IMR-90 (cell line): ENCODE measurements at regions not wholly inside any gene's neighbourhood (a gene's known extent, or its start where the extent isn't known, plus 50 kb on each side); places are given as distances from the start of the nearest gene placed in this dataset.
A peak's percentile ranks its signal among the peaks of the same experiment; 100 is the strongest.

Experiments
- ATAC-seq: fragments of 200-7000 bp; cut with Tn5 transposase; 2 replicates; pipeline ENCODE4 v1.9.1; 2020; ENCODE audit warnings: low read depth, mild to moderate bottlenecking, moderate library complexity
- BruUV-seq: library from RNA; stranded (reverse); fragments of 400-500 nt; replicated peaks from 2 replicates; lab custom pipeline; 2021; lab: Mats Ljungman, UMichigan
- CTCF ChIA-PET: fragments of 300-600 bp; formaldehyde crosslinking; extraction: SDS; loops from one replicate; lab custom pipeline; 2021; ENCODE audit warnings: antibody characterized with exemption; lab: Yijun Ruan, JAX
- POLR2A ChIA-PET: fragments of 300-600 bp; sonication (Branson Sonifier 250); formaldehyde crosslinking; loops from one replicate; lab custom pipeline; 2022; ENCODE audit warnings: antibody characterized with exemption; ENCODE audit not compliant: unreplicated experiment; lab: Charles Lee
- DNase-seq: peaks from one replicate; pipeline ENCODE4 v3.0.0; 2013
- H2AFZ ChIP-seq: replicated peaks from 2 replicates; pipeline ENCODE3; 2013; ENCODE audit warnings: low read length, mild to moderate bottlenecking; ENCODE audit not compliant: poor library complexity
- H2AK5ac ChIP-seq: 2 replicates; pipeline ENCODE4 v1.6.1; 2013; ENCODE audit warnings: low read depth, low read length, inconsistent platforms
- H2AK9ac ChIP-seq: replicated peaks from 2 replicates; pipeline ENCODE3; 2013; ENCODE audit warnings: mild to moderate bottlenecking, low read depth, low read length, moderate library complexity; ENCODE audit not compliant: poor library complexity
- H2BK120ac ChIP-seq: 2 replicates; pipeline ENCODE4 v1.6.1; 2013; ENCODE audit warnings: low read depth, low read length, inconsistent platforms
- H2BK15ac ChIP-seq: 3 replicates; pipeline ENCODE4 v1.6.1; 2013; ENCODE audit warnings: low read depth, low read length, inconsistent platforms
- H2BK20ac ChIP-seq: 2 replicates; pipeline ENCODE4 v1.6.1; 2013; ENCODE audit warnings: low read depth, mild to moderate bottlenecking, inconsistent platforms, low read length, moderate library complexity
- H2BK5ac ChIP-seq: 2 replicates; pipeline ENCODE4 v1.6.1; 2013; ENCODE audit warnings: mild to moderate bottlenecking, low read depth, low read length, inconsistent platforms; ENCODE audit not compliant: poor library complexity, severe bottlenecking
- H3K14ac ChIP-seq: replicated peaks from 2 replicates; pipeline ENCODE4 v1.6.1; 2013; ENCODE audit warnings: low read depth, low read length, inconsistent platforms
- H3K18ac ChIP-seq: 2 replicates; pipeline ENCODE4 v1.6.1; 2013; ENCODE audit warnings: low read depth, low read length, control low read depth
- H3K23ac ChIP-seq: 2 replicates; pipeline ENCODE4 v1.6.1; 2013; ENCODE audit warnings: low read depth, low read length, inconsistent platforms
- H3K27ac ChIP-seq: 2 replicates; pipeline ENCODE4 v1.5.1; 2013; ENCODE audit warnings: mild to moderate bottlenecking, control low read depth, low read length; ENCODE audit not compliant: insufficient read depth
- H3K27me3 ChIP-seq: 2 replicates; pipeline ENCODE4 v1.6.1; 2013; ENCODE audit warnings: low read length; ENCODE audit not compliant: control insufficient read depth, insufficient read depth
- H3K36me3 ChIP-seq: 2 replicates; pipeline ENCODE4 v1.6.1; 2013; ENCODE audit warnings: low read length, mixed read lengths; ENCODE audit not compliant: control insufficient read depth, insufficient read depth
- H3K4ac ChIP-seq: 2 replicates; pipeline ENCODE4 v1.6.1; 2013; ENCODE audit warnings: low read depth, low read length, inconsistent platforms
- H3K4me1 ChIP-seq: 2 replicates; pipeline ENCODE4 v1.6.1; 2013; ENCODE audit warnings: low read length, mixed read lengths; ENCODE audit not compliant: control insufficient read depth, insufficient read depth
- H3K4me2 ChIP-seq: 2 replicates; pipeline ENCODE4 v1.6.1; 2013; ENCODE audit warnings: low read depth, mild to moderate bottlenecking, control low read depth, low read length, moderate library complexity
- H3K4me3 ChIP-seq: 2 replicates; pipeline ENCODE4 v1.5.1; 2013; ENCODE audit warnings: low read depth, mild to moderate bottlenecking, control low read depth, low read length, moderate library complexity; ENCODE audit not compliant: insufficient read depth
- H3K56ac ChIP-seq: 2 replicates; pipeline ENCODE4 v1.6.1; 2013; ENCODE audit warnings: low read length, inconsistent platforms; ENCODE audit not compliant: insufficient read depth; ENCODE audit errors: extremely low read depth
- H3K79me1 ChIP-seq, 2 experiments: 2 replicates each; pipeline ENCODE4 v1.6.1; 2013; ENCODE audit warnings: low read length in 2 of 2, inconsistent platforms in 1 of 2, low read depth in 1 of 2
- H3K9ac ChIP-seq: 2 replicates; pipeline ENCODE4 v1.6.1; 2013; ENCODE audit warnings: low read depth, low read length, control low read depth
- H3K9me1 ChIP-seq: 2 replicates; pipeline ENCODE4 v1.6.1; 2013; ENCODE audit warnings: low read length, inconsistent platforms; ENCODE audit not compliant: insufficient read depth
- H3K9me3 ChIP-seq: 2 replicates; pipeline ENCODE4 v1.6.1; 2013; ENCODE audit warnings: low read length; ENCODE audit not compliant: control insufficient read depth, insufficient read depth
- H4K20me1 ChIP-seq: 2 replicates; pipeline ENCODE4 v1.6.1; 2013; ENCODE audit warnings: low read length, inconsistent platforms; ENCODE audit not compliant: insufficient read depth
- H4K5ac ChIP-seq: 2 replicates; pipeline ENCODE4 v1.6.1; 2013; ENCODE audit warnings: mild to moderate bottlenecking, low read depth, low read length, control low read depth
- H4K8ac ChIP-seq, 2 experiments: 2 replicates each; pipeline ENCODE4 v1.6.1; 2013; ENCODE audit warnings: low read depth in 2 of 2, low read length in 2 of 2, control low read depth in 1 of 2, inconsistent platforms in 1 of 2
- H4K91ac ChIP-seq: 2 replicates; pipeline ENCODE4 v1.6.1; 2013; ENCODE audit warnings: low read depth, low read length, inconsistent platforms; ENCODE audit not compliant: insufficient read depth
- BHLHE40 ChIP-seq: fragments of 150-350 bp; IDR thresholded peaks from 2 replicates; pipeline ENCODE4 v1.6.1; 2016; ENCODE audit warnings: mild to moderate bottlenecking, low read depth, low read length
- CEBPB ChIP-seq: IDR thresholded peaks from 2 replicates; pipeline ENCODE4 v1.6.1; 2012; ENCODE audit warnings: low read depth, low read length, improper control_type of control experiment
- MAFK ChIP-seq: IDR thresholded peaks from 2 replicates; pipeline ENCODE4 v1.6.1; 2012; ENCODE audit warnings: low read depth, low read length, improper control_type of control experiment
- MAZ ChIP-seq: IDR thresholded peaks from 2 replicates; pipeline ENCODE4 v1.6.1; 2012; ENCODE audit warnings: low read depth, mild to moderate bottlenecking, low read length, improper control_type of control experiment, moderate library complexity, borderline replicate concordance
- MXI1 ChIP-seq: IDR thresholded peaks from 2 replicates; pipeline ENCODE4 v1.6.1; 2012; ENCODE audit warnings: low read depth, mild to moderate bottlenecking, low read length, moderate library complexity, borderline replicate concordance
- NFE2L2 ChIP-seq: fragments of 150-350 bp; IDR thresholded peaks from 2 replicates; pipeline ENCODE4 v1.6.1; 2016; ENCODE audit warnings: low read depth, mild to moderate bottlenecking, low read length
- RCOR1 ChIP-seq: IDR thresholded peaks from 2 replicates; pipeline ENCODE4 v1.6.1; 2012; ENCODE audit warnings: mild to moderate bottlenecking, low read length, improper control_type of control experiment; ENCODE audit not compliant: insufficient replicate concordance
- RFX5 ChIP-seq: IDR thresholded peaks from 2 replicates; pipeline ENCODE4 v1.8.0; 2012; ENCODE audit warnings: low read depth, mild to moderate bottlenecking, low read length, moderate library complexity
- SMC3 ChIP-seq: fragments of 150-350 bp; IDR thresholded peaks from 2 replicates; pipeline ENCODE4 v1.6.1; 2016; ENCODE audit warnings: low read depth, mild to moderate bottlenecking, antibody characterized with exemption, low read length, moderate library complexity
- WGBS, 2 experiments: methylation state at CpG; one replicate each; pipeline versions ENCODE4 v1.1.5 to v1.1.7; 2013; ENCODE audit warnings: missing lambda C conversion rate in 2 of 2; ENCODE audit not compliant: insufficient read length in 1 of 2; ENCODE audit errors: extremely low coverage in 2 of 2; 5-methylcytosine and 5-hydroxymethylcytosine counted together
- dilution Hi-C: fragments of 300-500 bp; cut with HindIII; formaldehyde crosslinking; loops from one replicate; pipeline ENCODE4 v1.14.3; 2018; ENCODE audit warnings: low sequenced_read_pairs; ENCODE audit not compliant: unreplicated experiment
- in situ Hi-C: fragments of 300-500 bp; cut with MboI; formaldehyde crosslinking; loops from 3 replicates; pipeline ENCODE4 v1.14.3; 2019; ENCODE audit warnings: low sequenced_read_pairs, inconsistent platforms, mixed read lengths
- intact Hi-C: fragments of 100-400 bp; cut with micrococcal nuclease; formaldehyde crosslinking; loops from 2 replicates; pipeline ENCODE4 v1.10.0; 2022
- TF ChIP-seq, protein P1 (sequence below): fragments of 150-350 bp; IDR thresholded peaks from 2 replicates; pipeline ENCODE4 v1.6.1; 2017; ENCODE audit warnings: mild to moderate bottlenecking, antibody characterized with exemption, low read length, low read depth

GRCh38 chr6:12493446-12493845 is 203.3 kb downstream of the EDN1 start:
- Histone ChIP-seq H3K27ac (no peak overlapping the region), H2AFZ (no peak overlapping the region), H4K8ac (no peak overlapping the region), H3K4me3 (no peak overlapping the region), H3K79me1 (no peaks in the 10 kb centered on the region), H2AK5ac (no peak overlapping the region), H3K9me3 (no peaks in the 10 kb centered on the region), H3K36me3 (no peaks in the 10 kb centered on the region), H3K14ac (no peak overlapping the region), H2BK120ac (0 out of 2 replicates have a peak overlapping the region, but pooled peaks have one; percentile 13), H3K18ac (no peak overlapping the region), H2BK20ac (peak overlapping the region; percentile 26; the same call in 1 of the 2 replicates), H2AK9ac (no peak overlapping the region), H3K4me1 (peaks cover 8% of the 10 kb centered on the region), H3K4me2 (no peak overlapping the region), H3K56ac (no peak overlapping the region), H3K23ac (no peak overlapping the region), H4K91ac (no peak overlapping the region; the same call in 1 of the 2 replicates), H2BK15ac (peak overlapping the region; percentile 58; the same call in 1 of the 3 replicates), H3K9ac (no peak overlapping the region), H3K4ac (no peak overlapping the region; the same call in 1 of the 2 replicates), H2BK5ac (no peak overlapping the region), H3K9me1 (peaks cover 5% of the 10 kb centered on the region; the same call in 1 of the 2 replicates), H4K5ac (no peak overlapping the region), H3K27me3 (no peaks in the 10 kb centered on the region), H4K20me1 (no peaks in the 10 kb centered on the region)
- no peak for TF ChIP-seq MAFK
- TF ChIP-seq BHLHE40: no peak
- no peak for TF ChIP-seq NFE2L2
- no peak for TF ChIP-seq MXI1
- no peak for TF ChIP-seq RCOR1
- TF ChIP-seq, protein P1, sequence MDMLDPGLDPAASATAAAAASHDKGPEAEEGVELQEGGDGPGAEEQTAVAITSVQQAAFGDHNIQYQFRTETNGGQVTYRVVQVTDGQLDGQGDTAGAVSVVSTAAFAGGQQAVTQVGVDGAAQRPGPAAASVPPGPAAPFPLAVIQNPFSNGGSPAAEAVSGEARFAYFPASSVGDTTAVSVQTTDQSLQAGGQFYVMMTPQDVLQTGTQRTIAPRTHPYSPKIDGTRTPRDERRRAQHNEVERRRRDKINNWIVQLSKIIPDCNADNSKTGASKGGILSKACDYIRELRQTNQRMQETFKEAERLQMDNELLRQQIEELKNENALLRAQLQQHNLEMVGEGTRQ: no peak
- TF ChIP-seq RFX5: no peak
- no peak for TF ChIP-seq SMC3
- TF ChIP-seq MAZ: no peak
- no peak for TF ChIP-seq CEBPB
- no peak for DNase-seq
- no TSS peak for BruUV-seq
- no CpG with 5 or more reads among the region's 4 CpGs for WGBS, 2 experiments
- CTCF ChIA-PET: interaction anchor here (1.8 kb wide), 1 partner anchor 10 kb away, joined by 3 read pairs; no protein-coding TSS in a partner anchor
- no peak for ATAC-seq
- intact Hi-C loops: no loop called here
- dilution Hi-C loops: no loop called here
- in situ Hi-C loops: no loop called here
- POLR2A ChIA-PET: no interaction called here
